Loucy (cell line): ENCODE measurements at regions not wholly inside any gene's neighbourhood (a gene's known extent, or its start where the extent isn't known, plus 50 kb on each side); places are given as distances from the start of the nearest gene placed in this dataset.

Source experiments
- CTCF ChIP-seq: fragments of 200-600 bp; sonication (generic); conservative IDR thresholded peaks from 2 replicates; pipeline ENCODE4 v1.5.1; 2014; ENCODE audit warnings: mild to moderate bottlenecking, antibody characterized with exemption, low read length
- EZH2phosphoT487 ChIP-seq: fragments of 200-600 bp; IDR thresholded peaks from 2 replicates; pipeline ENCODE4 v1.6.1; 2018; ENCODE audit warnings: antibody characterized with exemption, mild to moderate bottlenecking, moderate library complexity, borderline replicate concordance

GRCh38 chr10:78342827-78343653, 309.4 kb downstream of the RPS24 start:
- TF ChIP-seq CTCF (no peak), EZH2phosphoT487 (no peak)
